GM18498 (cell line): ENCODE measurements at regions not wholly inside any gene's neighbourhood (a gene's known extent, or its start where the extent isn't known, plus 50 kb on each side); places are given as distances from the start of the nearest gene placed in this dataset.

Source experiments
- ATAC-seq: cut with Tn5 transposase; IDR thresholded peaks from one replicate; pipeline ENCODE4 v1.9.1; 2021; ENCODE audit warnings: mild to moderate bottlenecking, moderate library complexity; ENCODE audit not compliant: unreplicated experiment

DNA sequence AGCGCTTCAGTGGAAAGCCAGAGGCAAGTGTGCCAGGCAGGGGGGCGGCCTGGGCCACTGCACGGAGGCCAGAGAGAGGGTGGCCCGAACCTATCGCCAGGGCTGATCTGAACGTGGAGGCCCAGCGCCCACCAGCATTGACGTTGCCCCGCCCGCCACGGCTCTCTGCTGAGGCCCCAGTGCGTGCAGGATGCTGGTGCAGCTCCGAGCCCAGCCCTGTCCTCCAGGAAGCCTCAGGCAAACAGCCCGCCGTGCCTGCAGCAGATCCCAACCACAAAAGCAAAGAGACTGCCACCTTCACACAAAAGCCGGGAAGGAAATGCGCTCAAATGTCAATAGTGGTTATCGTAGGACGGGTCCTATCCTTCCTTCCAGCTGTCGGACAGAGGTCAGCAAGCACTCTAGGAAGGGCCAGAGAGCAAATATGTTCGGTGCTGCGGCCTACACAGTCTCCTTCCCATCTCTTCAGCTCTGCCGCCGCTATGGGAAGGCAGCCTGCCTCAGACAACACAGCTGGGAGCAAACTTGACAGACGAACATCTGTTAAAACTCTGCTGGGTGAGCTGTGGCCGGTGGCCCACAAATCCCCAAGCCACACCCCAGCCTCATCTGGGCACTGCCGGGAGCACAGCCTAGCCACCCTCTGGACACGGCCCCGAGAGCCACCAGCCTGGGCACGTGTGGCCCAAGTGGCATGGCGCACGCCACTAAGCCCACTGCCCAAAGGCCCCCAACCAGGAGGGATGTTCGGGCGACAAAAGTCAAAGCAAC, 146.2 kb downstream of the CRYBB2 start:
- no peak for ATAC-seq

DNA sequence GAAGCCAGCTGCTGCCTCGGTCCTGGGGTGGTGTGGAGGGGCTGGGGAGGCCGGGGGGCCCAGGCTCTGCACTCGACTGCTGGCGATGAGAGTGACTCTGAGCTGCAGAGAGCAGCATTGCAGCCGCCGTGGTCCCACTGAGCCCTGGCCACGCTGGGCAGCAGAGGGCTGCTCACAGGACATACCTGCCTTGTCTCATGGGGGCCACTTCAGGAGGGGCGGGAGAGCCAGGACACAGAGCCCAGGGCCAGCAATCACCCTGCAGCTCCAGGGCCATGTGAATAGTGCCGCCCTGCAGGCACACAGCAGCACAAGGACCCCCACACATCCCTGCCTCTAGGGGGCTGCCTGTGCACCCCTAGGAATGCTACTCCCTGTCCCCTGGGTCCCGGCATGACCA, 147.0 kb downstream of the CRYBB2 start:
- ATAC-seq = no peak

DNA sequence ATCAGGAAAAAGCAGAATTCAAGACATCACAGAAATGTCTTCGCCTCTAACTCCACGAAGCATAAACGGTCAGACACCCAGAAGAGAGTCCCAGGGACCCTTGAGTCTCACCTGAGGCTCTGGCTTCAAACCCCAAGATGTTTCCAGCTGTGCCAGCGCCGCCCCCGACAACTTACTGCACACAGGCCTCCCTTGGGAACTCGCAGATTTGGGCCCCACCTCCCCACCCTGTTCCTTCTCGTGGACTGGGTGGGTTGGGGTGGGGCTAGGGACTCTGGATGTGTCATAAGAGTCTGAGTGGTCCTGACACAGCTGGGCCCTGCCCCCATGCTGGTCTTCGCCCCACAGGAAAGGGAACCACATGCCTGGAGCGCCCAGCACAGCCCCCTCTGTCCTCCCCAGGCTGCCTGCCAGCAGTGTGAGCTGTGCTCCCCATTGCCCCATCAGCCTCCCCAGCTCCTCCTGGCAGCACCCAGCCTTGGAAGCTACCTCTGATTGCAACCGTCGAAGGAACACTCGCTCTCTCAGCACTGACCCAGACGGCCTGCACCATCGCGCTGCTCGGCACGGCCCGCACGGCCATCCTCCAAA, 147.5 kb downstream of the CRYBB2 start:
- no peak for ATAC-seq

DNA sequence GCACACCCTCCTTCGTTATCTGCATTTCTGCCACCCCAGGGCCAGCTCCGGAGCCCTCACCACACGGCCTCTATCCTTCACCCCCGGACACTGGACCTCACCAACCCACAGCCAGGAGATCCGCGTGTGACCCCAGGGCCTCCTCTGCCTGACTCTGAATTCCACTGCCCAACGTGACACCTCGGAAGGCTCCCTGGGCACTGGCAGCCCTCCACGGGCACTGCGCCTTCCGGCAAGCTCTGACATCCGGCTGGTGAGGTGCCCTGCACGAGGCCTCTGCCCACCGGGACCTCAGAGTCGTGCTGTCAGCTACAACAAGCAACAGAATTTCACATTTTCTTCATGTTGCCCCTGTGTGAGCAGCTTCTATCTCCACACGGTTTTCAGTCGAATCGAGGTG, 148.3 kb downstream of the CRYBB2 start:
- ATAC-seq = no peak

DNA sequence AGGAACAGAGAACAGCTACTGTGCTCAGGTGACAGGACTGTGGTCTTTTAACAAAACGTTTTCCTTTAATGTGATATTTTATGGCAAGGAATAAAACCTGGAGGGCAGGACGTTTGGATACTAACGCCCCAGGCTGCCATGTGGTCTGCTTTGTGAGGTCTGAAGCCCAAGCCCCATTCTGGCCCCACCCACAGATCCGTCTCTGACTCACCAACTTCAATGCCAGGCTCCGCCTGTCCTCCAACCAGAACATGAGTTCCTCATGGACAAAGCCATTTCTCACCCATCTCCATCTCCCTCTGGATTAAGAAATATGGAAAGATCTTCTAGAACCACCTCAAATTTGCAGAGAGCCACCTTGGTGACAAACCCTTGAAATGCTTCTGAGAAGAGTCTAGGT, 148.8 kb downstream of the CRYBB2 start:
- no peak for ATAC-seq

DNA sequence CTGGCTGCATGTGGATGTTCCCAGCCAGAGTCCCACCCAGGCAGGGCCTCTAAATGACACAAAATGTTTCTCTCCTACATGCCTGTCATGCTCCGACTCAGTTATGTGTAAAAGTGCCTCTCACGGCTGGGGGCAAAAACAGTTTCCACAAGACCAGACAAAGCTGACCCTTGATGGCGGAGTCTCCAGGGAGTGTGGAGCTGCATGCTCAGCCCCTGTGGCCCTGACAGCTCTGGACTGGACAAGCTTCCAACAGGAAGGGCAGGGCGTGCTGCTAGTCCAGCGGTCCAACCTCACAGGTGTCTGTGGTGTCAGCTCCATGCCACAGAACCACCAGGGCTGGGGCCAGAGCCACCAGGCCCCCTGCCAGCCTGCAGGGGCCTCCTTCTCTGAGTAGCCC, 149.6 kb downstream of the CRYBB2 start:
- ATAC-seq = no peak

DNA sequence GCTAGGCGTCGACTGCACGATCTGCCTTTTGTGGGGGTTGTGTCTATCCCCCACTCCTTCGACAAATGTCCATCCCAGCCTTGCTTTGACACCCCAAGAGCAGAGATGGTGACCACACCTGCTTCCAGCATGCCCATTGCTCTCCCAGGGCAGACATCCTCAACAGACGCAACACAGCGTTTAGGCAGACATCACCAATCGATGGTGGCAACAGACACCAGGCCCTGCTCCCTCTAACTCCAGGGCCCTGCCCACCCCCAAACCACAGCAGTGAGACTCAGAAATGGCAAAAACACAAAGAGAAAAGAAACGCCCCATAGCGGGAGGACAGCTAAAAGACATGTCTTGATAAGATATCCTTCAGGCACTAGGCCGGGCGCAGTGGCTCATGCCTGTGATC, 150.9 kb downstream of the CRYBB2 start:
- no peak for ATAC-seq

DNA sequence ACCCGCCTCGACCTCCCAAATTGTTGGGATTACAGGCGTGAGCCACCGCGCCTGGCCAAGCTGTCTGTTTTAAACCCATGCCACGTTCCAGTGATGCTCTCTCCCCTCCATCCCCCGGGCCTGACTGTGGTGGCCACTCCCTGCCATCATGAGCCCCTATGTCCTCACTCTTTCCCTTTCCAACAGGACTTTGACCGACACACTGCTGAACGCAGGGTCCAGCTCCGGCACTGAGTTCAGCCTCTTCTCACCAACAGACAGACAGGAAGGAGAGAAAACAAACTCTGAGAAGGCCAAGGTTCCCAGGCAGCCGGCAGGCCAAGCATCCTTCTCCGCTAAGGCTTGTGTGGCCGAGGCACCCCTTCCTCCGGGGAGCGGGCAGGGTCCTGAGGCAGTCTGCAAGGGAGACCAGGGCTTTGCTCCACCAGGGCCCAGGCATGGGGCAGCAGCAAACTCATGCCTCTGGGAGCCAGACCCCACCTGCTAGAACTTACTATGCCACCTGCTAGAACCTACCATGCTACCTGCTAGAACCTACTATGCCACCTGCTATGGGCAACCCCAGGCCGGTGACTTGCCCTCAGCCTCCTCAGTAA, 152.7 kb downstream of the CRYBB2 start:
- no peak for ATAC-seq

DNA sequence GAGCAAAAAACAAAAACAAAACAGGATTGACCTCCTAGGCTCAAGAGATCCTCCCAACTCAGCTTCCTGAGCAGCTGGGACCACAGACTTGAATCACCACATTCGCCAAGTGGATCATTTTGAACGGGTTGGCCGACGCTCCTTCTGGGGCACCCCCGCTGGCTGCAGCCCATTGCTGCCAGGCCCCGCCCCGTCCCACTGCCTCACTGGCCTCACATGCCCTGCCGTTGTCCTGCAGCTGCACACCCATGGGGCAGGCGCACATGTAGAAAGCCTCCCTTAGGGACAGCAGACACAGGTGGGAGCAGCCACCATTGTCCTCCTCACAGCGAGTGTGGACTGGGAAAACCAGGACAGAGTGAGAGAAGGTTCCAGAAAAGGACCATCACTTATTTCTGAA, 154.5 kb downstream of the CRYBB2 start:
- no peak for ATAC-seq

DNA sequence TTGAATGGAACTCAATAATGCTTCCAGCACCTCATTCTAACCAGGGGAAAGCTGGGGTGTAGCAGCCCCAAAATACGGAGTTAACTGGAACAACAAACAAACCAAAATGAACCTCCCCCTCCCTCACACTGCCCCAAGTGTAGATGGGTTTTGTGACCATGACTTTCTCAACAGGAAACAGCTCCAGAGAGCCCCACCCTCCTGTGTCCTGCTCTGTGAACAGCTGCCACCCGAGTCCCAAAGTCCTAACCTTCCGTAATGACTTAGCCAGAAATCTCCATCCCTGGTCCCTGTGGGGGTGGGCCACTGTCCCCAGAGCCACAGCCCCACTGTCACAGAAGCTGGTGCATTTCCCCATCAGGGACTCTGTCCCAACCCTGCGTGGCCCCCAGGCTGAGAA, 155.4 kb downstream of the CRYBB2 start:
- no peak for ATAC-seq

DNA sequence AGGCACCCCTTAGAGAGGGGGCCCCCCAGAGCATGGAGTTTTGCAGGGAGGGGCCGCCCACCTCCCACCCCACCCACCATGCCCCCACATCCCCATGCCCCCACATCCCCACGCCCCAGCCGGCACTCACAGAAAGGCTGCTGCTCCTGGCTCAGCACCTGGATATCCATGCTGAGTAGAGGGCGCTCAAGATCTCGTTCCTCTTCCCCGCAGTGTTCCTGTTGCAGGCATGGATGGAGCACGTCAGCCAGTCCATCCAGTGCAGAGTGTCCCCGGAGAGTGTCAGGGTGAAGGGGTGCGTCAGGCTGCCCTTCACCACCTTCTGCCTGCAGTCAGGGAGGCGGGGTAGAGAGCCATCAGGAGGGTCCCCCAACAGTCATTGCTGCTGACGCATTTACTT, 156.2 kb downstream of the CRYBB2 start:
- ATAC-seq = no peak

DNA sequence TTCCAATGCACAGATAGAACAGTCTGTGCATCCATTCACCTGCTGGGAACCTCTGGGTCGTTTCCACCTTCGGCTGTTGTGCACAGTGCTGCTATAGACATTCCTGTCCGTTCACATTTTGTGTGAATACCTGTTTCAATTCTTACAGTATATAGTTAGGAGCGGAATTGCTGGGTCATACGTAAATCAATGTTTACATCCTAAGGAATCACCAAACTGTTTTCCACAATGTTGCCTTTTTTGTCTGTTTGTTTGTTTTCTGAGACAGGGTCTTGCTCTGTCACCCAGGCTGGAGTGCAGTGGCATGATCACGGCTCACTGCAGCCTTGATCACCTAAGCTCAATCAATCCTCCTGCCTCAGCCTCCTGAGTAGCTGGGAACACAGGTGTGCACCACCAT, 158.3 kb downstream of the CRYBB2 start:
- no peak for ATAC-seq

DNA sequence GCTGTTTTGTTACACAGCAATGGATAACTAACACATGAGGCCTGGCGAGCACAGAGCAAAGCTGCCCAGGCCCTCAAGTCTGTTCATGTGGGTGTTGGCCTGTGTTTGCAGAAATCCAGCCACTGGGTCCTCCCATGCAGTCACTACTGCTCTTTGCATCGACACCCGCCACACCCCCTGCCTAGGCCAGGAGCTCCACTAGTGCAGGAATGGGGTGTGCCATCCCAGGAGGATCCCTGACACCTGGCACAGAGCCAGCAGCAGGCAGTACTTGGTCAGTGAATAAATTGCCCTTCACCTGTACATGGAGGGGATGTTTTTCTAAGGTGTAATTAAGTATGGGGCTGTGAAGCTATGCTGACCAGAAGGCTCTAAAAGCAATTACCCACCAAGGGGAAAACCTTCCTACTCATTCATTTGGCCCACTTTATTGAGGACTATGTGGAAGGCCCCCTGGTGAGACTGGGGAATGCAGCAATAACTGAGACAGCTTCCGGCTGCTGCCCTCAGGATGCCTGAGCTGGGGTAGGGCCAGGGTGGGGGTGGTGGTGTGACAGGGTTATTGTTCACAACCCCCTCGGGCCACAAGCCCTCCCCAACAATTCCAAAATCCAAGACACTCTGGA, 160.8 kb downstream of the CRYBB2 start:
- ATAC-seq = no peak

DNA sequence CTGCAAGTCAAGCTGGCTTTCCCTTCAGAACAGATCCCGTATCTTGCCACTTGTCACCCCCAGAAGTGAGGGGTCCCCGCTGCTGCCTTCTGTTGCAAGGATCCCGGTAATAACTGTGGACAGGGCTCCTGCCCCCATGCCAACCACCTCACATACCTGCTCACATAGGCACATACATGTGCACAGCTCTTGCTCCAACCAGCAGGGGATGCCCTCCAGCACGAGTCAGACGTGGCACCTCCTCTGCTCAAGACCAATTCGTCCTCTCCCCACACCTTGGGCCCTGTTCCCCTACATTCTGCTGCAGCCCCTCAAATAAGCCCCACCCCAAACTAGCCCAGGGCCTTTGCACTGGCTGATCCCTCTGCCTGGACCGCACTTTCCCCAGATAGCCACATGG, 163.3 kb downstream of the CRYBB2 start:
- ATAC-seq = no peak

DNA sequence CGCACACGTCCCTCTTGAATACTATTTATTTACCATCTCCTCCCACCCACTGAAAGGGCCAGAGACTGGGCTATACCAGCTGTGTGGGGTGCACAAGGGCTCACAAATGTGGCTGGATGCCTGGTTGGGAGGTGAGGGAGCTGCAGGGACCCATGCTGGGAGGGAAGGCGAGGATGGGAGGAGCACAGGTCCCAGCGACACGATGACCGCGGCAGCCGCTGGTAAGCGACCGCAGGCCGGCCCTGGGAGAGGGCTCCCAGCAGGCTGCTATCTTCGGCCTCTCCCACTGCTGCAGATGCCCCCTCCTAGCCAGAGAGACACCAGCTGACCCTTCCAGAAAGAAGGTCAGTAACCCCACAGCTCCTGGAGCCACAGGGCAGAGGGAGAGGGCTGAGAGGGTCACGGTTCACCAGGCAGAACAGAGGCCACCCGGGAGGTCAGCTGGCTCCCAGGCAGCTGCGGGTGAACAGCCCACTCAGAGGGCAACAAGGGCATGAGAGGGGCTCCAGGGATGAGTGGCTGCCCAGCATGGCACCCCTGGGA, 163.9 kb downstream of the CRYBB2 start:
- ATAC-seq = no peak

DNA sequence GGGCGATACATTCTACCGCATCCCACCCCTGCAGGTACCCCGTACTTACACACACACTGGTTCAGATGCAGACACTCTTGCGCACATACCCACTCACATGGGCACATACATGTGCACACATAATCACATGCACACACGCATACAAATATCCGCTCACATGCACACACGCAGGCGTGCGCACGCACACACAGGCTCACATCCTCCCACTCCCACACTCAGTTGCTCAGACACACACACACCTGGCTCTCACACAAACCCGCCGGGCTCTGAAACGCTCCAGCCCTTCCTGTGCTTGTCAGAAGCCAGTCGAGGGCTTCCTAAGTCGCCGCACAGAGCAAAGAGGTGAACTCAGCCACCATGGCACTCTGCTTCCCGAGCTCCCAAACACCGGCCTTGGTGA, 164.5 kb downstream of the CRYBB2 start:
- ATAC-seq = no peak

DNA sequence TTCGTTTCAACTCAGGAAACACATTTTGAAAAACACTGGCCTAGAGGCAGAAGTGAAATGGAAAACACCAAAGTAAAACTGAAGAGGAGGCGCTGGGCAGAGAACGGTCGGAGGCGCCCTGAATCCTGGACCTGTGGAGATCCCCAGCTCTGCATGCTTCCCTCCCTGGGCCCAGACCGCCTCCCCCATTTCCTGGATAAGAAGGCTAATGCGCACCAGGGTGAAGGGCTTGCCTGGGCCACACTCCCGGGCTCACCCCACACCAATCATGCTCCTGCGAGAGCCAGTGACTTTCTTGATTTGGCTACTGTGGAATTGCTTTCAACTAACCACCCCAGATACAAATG, 167.1 kb downstream of the CRYBB2 start:
- no peak for ATAC-seq

DNA sequence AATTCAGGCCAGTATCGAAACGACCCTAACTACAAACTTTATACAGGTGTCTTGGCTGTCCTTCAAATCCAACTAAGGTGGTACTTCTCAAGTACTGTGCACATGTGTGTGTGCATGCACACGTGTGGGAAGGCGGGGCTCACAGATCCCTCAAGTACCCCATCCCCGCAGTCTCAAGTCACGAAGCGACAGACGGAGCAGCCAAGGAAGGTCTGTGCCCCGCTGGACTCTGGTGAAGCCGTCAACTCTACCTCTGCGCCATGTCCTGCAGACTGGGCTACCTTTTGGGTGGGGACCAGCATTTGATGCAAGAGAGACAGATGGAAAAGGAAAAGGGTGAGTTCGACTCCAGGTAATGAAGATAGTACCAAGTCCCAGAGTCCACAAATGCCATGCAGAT, 169.0 kb downstream of the CRYBB2 start:
- ATAC-seq = no peak

DNA sequence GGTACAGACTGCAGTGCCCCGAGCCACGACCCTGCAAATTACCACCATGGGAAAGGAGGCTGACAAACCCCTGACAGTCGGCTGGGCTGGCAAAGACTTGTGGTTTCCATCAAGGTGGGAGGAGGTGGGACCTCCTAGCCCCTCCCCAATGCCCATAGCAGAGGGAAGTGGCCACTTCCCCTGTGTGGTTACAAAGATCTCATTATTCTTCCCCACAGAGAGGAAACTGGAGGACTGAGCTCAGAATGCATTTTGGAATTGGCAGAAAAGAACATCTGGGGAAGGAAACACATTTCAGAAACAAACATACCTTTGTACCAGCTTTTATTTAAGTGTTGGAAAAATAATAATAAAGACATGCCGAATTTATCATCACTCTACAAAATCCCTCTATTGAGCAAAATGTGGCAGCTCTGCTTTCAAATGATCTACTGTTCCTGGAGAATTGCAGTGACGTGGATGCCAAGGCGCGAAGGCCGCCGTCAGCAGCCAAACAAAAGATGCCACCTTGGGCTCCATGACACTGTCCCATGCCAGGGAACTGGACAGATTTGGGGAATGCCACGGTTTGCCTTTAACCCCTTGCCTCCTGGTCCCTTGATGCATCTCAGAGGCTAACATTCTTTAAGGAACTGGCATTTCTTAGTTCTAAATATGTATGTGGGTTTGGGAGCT, 169.6 kb downstream of the CRYBB2 start:
- ATAC-seq = no peak

DNA sequence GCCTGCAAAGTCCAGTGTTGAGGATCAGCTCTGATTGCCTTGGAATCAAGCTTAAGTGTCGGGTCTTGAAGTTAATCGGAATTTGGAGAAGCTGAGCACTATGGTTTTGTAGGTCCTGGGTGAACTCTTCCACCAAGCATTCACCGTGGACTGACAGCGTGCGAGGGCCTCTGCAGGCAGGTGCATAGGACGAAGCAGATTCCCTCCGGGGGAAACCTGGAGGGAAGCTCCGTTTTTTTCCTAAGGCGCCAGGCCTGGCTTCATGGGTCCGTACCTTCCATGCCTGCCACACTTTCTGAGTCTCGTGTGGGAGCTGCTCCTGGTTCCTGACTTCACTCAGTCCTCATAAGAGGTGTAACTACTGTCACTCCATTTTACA, 170.1 kb downstream of the CRYBB2 start:
- ATAC-seq = no peak
